Neuronal stem cell (in vitro differentiated cells): ENCODE measurements at regions not wholly inside any gene's neighbourhood (a gene's known extent, or its start where the extent isn't known, plus 50 kb on each side); places are given as distances from the start of the nearest gene placed in this dataset.

Experiments used
- DNase-seq: peaks from one replicate; pipeline ENCODE4 v3.0.0-alpha.2; 2013; ENCODE audit warnings: low spot score
- H2AFZ ChIP-seq: one replicate; pipeline ENCODE4 v1.6.1; 2013; ENCODE audit warnings: mild to moderate bottlenecking, low read length, inconsistent platforms
- H2AK5ac ChIP-seq: 2 replicates; pipeline ENCODE4 v1.6.1; 2013; ENCODE audit warnings: low read depth, mild to moderate bottlenecking, inconsistent platforms, low read length, moderate library complexity, mixed read lengths
- H2BK120ac ChIP-seq: 2 replicates; pipeline ENCODE4 v1.6.1; 2013; ENCODE audit warnings: low read depth, mild to moderate bottlenecking, inconsistent platforms, low read length, moderate library complexity, mixed read lengths
- H2BK12ac ChIP-seq: one replicate; pipeline ENCODE4 v1.6.1; 2013; ENCODE audit warnings: low read length, inconsistent platforms
- H2BK15ac ChIP-seq: 2 replicates; pipeline ENCODE4 v1.6.1; 2013; ENCODE audit warnings: mild to moderate bottlenecking, low read length, inconsistent platforms, mixed read lengths
- H2BK5ac ChIP-seq: one replicate; pipeline ENCODE4 v1.6.1; 2013; ENCODE audit warnings: inconsistent platforms, mild to moderate bottlenecking, low read length, moderate library complexity
- H3K14ac ChIP-seq: one replicate; pipeline ENCODE4 v1.6.1; 2013; ENCODE audit warnings: low read length, inconsistent platforms
- H3K18ac ChIP-seq: 2 replicates; pipeline ENCODE4 v1.6.1; 2013; ENCODE audit warnings: low read length, inconsistent platforms
- H3K23ac ChIP-seq: 2 replicates; pipeline ENCODE4 v1.6.1; 2013; ENCODE audit warnings: low read depth, mild to moderate bottlenecking, mixed read lengths, low read length, inconsistent platforms; ENCODE audit not compliant: poor library complexity
- H3K27ac ChIP-seq: replicated peaks from 3 replicates; pipeline ENCODE4 v1.5.1; 2013; ENCODE audit warnings: low read length, inconsistent platforms
- H3K27me3 ChIP-seq, 3 experiments: 2 replicates each; pipeline ENCODE4 v1.6.1; 2013; ENCODE audit warnings: low read length in 3 of 3, mild to moderate bottlenecking in 2 of 3, inconsistent platforms in 1 of 3, low read depth in 1 of 3, mixed read lengths in 1 of 3, moderate library complexity in 1 of 3; ENCODE audit not compliant: control insufficient read depth in 3 of 3, insufficient read depth in 3 of 3
- H3K36me3 ChIP-seq, 2 donors: replicated peaks in 1 of 2; 2 replicates each; pipeline ENCODE4 v1.6.1; 2013; ENCODE audit warnings: low read length in 2 of 2; ENCODE audit not compliant: control insufficient read depth in 2 of 2, insufficient read depth in 2 of 2
- H3K4ac ChIP-seq: 2 replicates; pipeline ENCODE4 v1.6.1; 2013; ENCODE audit warnings: inconsistent platforms, mild to moderate bottlenecking, low read length, moderate library complexity
- H3K4me1 ChIP-seq, 2 donors: 1 replicate in 1 of 2; 2 replicates in 1 of 2; pipeline ENCODE4 v1.6.1; 2013; ENCODE audit warnings: low read length in 2 of 2, low read depth in 1 of 2; ENCODE audit not compliant: control insufficient read depth in 2 of 2, insufficient read depth in 1 of 2
- H3K4me2 ChIP-seq: one replicate; pipeline ENCODE4 v1.6.1; 2013; ENCODE audit warnings: mild to moderate bottlenecking, low read length, inconsistent platforms; ENCODE audit not compliant: insufficient read depth, poor library complexity, severe bottlenecking
- H3K4me3 ChIP-seq, 2 donors: 2 replicates each; pipeline ENCODE4 v1.5.1; 2013; ENCODE audit warnings: low read length in 2 of 2, mild to moderate bottlenecking in 2 of 2, inconsistent platforms in 1 of 2, moderate library complexity in 1 of 2
- H3K79me1 ChIP-seq: one replicate; pipeline ENCODE4 v1.6.1; 2013; ENCODE audit warnings: low read depth, mild to moderate bottlenecking, inconsistent platforms, low read length, moderate library complexity
- H3K9ac ChIP-seq: one replicate; pipeline ENCODE4 v1.6.1; 2013; ENCODE audit warnings: mild to moderate bottlenecking, low read depth, low read length, inconsistent platforms; ENCODE audit not compliant: poor library complexity
- H3K9me3 ChIP-seq, 2 donors: replicated peaks in 1 of 2; 2 replicates each; pipeline versions ENCODE3 to v1.6.1; 2013; ENCODE audit warnings: low read length in 2 of 2, mild to moderate bottlenecking in 2 of 2, inconsistent platforms in 1 of 2, low read depth in 1 of 2, mixed read lengths in 1 of 2, moderate library complexity in 1 of 2; ENCODE audit not compliant: control insufficient read depth in 2 of 2, insufficient read depth in 1 of 2
- H4K8ac ChIP-seq: one replicate; pipeline ENCODE4 v1.6.1; 2013; ENCODE audit warnings: low read depth, mild to moderate bottlenecking, inconsistent platforms, low read length, moderate library complexity
- H4K91ac ChIP-seq: one replicate; pipeline ENCODE4 v1.6.1; 2013; ENCODE audit warnings: low read length, low read depth, mild to moderate bottlenecking, inconsistent platforms; ENCODE audit not compliant: poor library complexity
- WGBS, 2 donors: extraction: QIAGEN DNeasy Blood & Tissue Kit; methylation state at CpG; one replicate each; pipeline ENCODE4 v1.1.7; 2013; ENCODE audit warnings: missing lambda C conversion rate in 2 of 2, mixed read lengths in 1 of 2; ENCODE audit not compliant: insufficient read length in 2 of 2, insufficient replicate concordance in 1 of 2; ENCODE audit errors: extremely low coverage in 2 of 2; 5-methylcytosine and 5-hydroxymethylcytosine counted together

- Histone ChIP-seq H2BK120ac (no peak overlapping the region), H4K91ac (no peak overlapping the region), H3K4me2 (no peak overlapping the region), H2BK5ac (no peak overlapping the region), H3K4me3 (no peak overlapping the region), H3K18ac (no peak overlapping the region), H3K36me3 (no peaks in the 10 kb centered on the region), H3K4me1 (no peaks in the 10 kb centered on the region), H3K23ac (no peak overlapping the region), H2BK15ac (no peak overlapping the region), H3K79me1 (no peaks in the 10 kb centered on the region), H3K27me3 (no peaks in the 10 kb centered on the region), H3K9me3 (no peaks in the 10 kb centered on the region), H2AK5ac (no peak overlapping the region), H3K27ac (no peak overlapping the region), H3K9ac (no peak overlapping the region), H3K14ac (no peak overlapping the region), H2AFZ (no peak overlapping the region), H3K4ac (no peak overlapping the region), H4K8ac (no peak overlapping the region), H2BK12ac (no peak overlapping the region)
- no peak for DNase-seq
- no CpG with 5 or more reads among the region's 3 CpGs for WGBS, 2 donors
Measured at GRCh38 chr13:59398127-59398526, 765.6 kb downstream of the DIAPH3 start.

GRCh38 chr13:59398661-59399060 lies 765.1 kb downstream of the DIAPH3 start:
- Histone ChIP-seq H3K23ac (no peak overlapping the region), H3K4me1 (no peaks in the 10 kb centered on the region), H2BK5ac (no peak overlapping the region), H2AK5ac (no peak overlapping the region), H2BK120ac (no peak overlapping the region), H3K4me3 (no peak overlapping the region), H3K27me3 (no peaks in the 10 kb centered on the region), H3K4ac (no peak overlapping the region), H2BK15ac (no peak overlapping the region), H3K18ac (no peak overlapping the region), H4K8ac (no peak overlapping the region), H3K14ac (no peak overlapping the region), H2AFZ (no peak overlapping the region), H3K79me1 (no peaks in the 10 kb centered on the region), H4K91ac (no peak overlapping the region), H3K27ac (no peak overlapping the region), H3K36me3 (no peaks in the 10 kb centered on the region), H2BK12ac (no peak overlapping the region), H3K9me3 (no peaks in the 10 kb centered on the region), H3K9ac (no peak overlapping the region), H3K4me2 (no peak overlapping the region)
- WGBS, 2 donors, result no CpG with 5 or more reads among the region's 4 CpGs
- no peak for DNase-seq

- Histone ChIP-seq H3K27me3 (no peaks in the 10 kb centered on the region), H3K14ac (no peak overlapping the region), H3K23ac (no peak overlapping the region), H3K4me1 (no peaks in the 10 kb centered on the region), H2BK120ac (no peak overlapping the region), H3K36me3 (no peaks in the 10 kb centered on the region), H3K27ac (no peak overlapping the region), H2BK5ac (no peak overlapping the region), H3K4ac (no peak overlapping the region), H3K79me1 (no peaks in the 10 kb centered on the region), H3K18ac (no peak overlapping the region), H2AFZ (no peak overlapping the region), H3K4me2 (no peak overlapping the region), H3K9ac (no peak overlapping the region), H2BK15ac (no peak overlapping the region), H3K9me3 (no peaks in the 10 kb centered on the region), H4K91ac (no peak overlapping the region), H4K8ac (no peak overlapping the region), H2BK12ac (no peak overlapping the region), H2AK5ac (no peak overlapping the region), H3K4me3 (no peak overlapping the region)
- no peak for DNase-seq
Measured at GRCh38 chr13:59399513-59399912, 764.2 kb downstream of the DIAPH3 start.

GRCh38 chr13:59404331-59404730 lies 759.4 kb downstream of the DIAPH3 start:
- no peaks in the 10 kb centered on the region for H3K27me3 ChIP-seq
- no peak overlapping the region for H2BK12ac ChIP-seq
- no peaks in the 10 kb centered on the region for H3K36me3 ChIP-seq
- H2BK5ac ChIP-seq, result no peak overlapping the region
- H2AK5ac ChIP-seq, result no peak overlapping the region
- no peak overlapping the region for H3K4me2 ChIP-seq
- H3K4me1 ChIP-seq, result peaks cover 0 to 8% of the 10 kb centered on the region in 2 donors
- peaks cover 0 to 3% of the 10 kb centered on the region in 2 donors for H3K9me3 ChIP-seq
- H3K79me1 ChIP-seq, result no peaks in the 10 kb centered on the region
- H3K18ac ChIP-seq, result no peak overlapping the region
- no peak overlapping the region for H3K23ac ChIP-seq
- H3K4me3 ChIP-seq, result no peak overlapping the region
- H4K8ac ChIP-seq, result no peak overlapping the region
- no peak overlapping the region for H4K91ac ChIP-seq
- no peak overlapping the region for H2BK120ac ChIP-seq
- H3K14ac ChIP-seq, result no peak overlapping the region
- H2AFZ ChIP-seq, result no peak overlapping the region
- H3K9ac ChIP-seq, result no peak overlapping the region
- H2BK15ac ChIP-seq, result no peak overlapping the region
- no peak for DNase-seq
- H3K27ac ChIP-seq, result no peak overlapping the region
- H3K4ac ChIP-seq, result no peak overlapping the region
